Activated CD8-positive, alpha-beta T cell treated with anti-CD3 and anti-CD28 coated beads for 36 hours (primary cell): ENCODE measurements at regions not wholly inside any gene's neighbourhood (a gene's known extent, or its start where the extent isn't known, plus 50 kb on each side); places are given as distances from the start of the nearest gene placed in this dataset.

Experiments used
- ATAC-seq: fragments of 200-7000 bp; cut with Tn5 transposase; one replicate; pipeline ENCODE4 v1.10.0; 2021; ENCODE audit warnings: mild to moderate bottlenecking, moderate library complexity
- CTCF ChIA-PET: fragments of 350-600 bp; sonication (Branson Sonifier 250); formaldehyde crosslinking; loops from one replicate; lab custom pipeline; 2021; ENCODE audit warnings: antibody characterized with exemption; lab: Charles Lee
- POLR2A ChIA-PET: fragments of 350-600 bp; sonication (Branson Sonifier 250); formaldehyde crosslinking; loops from one replicate; lab custom pipeline; 2021; ENCODE audit warnings: antibody characterized with exemption; lab: Charles Lee
- DNase-seq: peaks from one replicate; pipeline ENCODE4 v3.0.0-alpha.2; 2020
- H3K27ac Mint-ChIP-seq: one replicate; pipeline ENCODE4 v1.8.0; 2021; ENCODE audit warnings: mild to moderate bottlenecking, mixed read lengths
- H3K27me3 Mint-ChIP-seq: one replicate; pipeline ENCODE4 v1.8.0; 2021; ENCODE audit warnings: mixed read lengths
- H3K36me3 Mint-ChIP-seq: one replicate; pipeline ENCODE4 v1.8.0; 2021; ENCODE audit warnings: low read depth, mixed read lengths
- H3K4me1 Mint-ChIP-seq: one replicate; pipeline ENCODE4 v1.8.0; 2021; ENCODE audit warnings: low read depth, mixed read lengths
- H3K4me3 Mint-ChIP-seq: one replicate; pipeline ENCODE4 v1.8.0; 2021; ENCODE audit warnings: mild to moderate bottlenecking, moderate library complexity, mixed read lengths
- H3K9me3 Mint-ChIP-seq: one replicate; pipeline ENCODE4 v1.8.0; 2021; ENCODE audit warnings: mixed read lengths
- CTCF ChIP-seq: fragments of 200-600 bp; IDR thresholded peaks from one replicate; pipeline ENCODE4 v1.8.0; 2022; ENCODE audit warnings: antibody characterized with exemption, mild to moderate bottlenecking
- intact Hi-C: fragments of 100-400 bp; cut with micrococcal nuclease; formaldehyde crosslinking; loops from one replicate; pipeline ENCODE4 v1.10.0; 2022

DNA sequence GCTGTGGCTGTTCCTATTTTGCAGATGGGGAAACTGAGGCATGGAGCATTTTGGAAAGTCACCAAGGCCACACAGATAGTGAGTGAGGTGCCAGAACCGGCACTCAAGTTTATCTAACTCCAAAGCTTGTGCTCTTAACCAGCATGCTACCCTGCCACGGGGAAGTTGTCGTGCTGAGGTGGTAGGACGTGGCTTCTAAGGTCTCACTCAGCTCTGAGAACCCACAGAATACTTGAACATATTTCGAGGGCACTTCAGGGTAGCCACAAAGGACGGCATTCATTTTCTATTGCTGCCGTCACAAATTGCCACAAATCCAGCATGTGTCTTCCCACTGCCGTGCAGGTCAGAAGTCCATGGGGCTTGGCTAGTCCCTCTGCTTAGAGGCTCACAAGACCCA is 116.7 kb downstream of the OLFM1 start:
- H3K4me1 Mint-ChIP-seq, result no peaks in the 10 kb centered on the region
- CTCF ChIA-PET, result no interaction called here
- H3K9me3 Mint-ChIP-seq, result no peaks in the 10 kb centered on the region
- no peak overlapping the region for H3K27ac Mint-ChIP-seq
- no peaks in the 10 kb centered on the region for H3K27me3 Mint-ChIP-seq
- ATAC-seq (no peak), DNase-seq (no peak)
- TF ChIP-seq CTCF, result no peak
- intact Hi-C loops, result no loop called here
- POLR2A ChIA-PET, result no interaction called here
- no peaks in the 10 kb centered on the region for H3K36me3 Mint-ChIP-seq
- H3K4me3 Mint-ChIP-seq, result no peak overlapping the region

- no peak overlapping the region for H3K27ac Mint-ChIP-seq
- H3K4me1 Mint-ChIP-seq, result no peaks in the 10 kb centered on the region
- ChIA-PET POLR2A (no interaction called here), CTCF (no interaction called here)
- no peak for ATAC-seq
- peaks cover 2% of the 10 kb centered on the region for H3K27me3 Mint-ChIP-seq
- TF ChIP-seq CTCF, result no peak
- intact Hi-C loops, result no loop called here
- no peak for DNase-seq
- peaks cover 4% of the 10 kb centered on the region for H3K9me3 Mint-ChIP-seq
- no peak overlapping the region for H3K4me3 Mint-ChIP-seq
- H3K36me3 Mint-ChIP-seq, result no peaks in the 10 kb centered on the region
Measured at GRCh38 chr9:135209136-135209535, 121.7 kb downstream of the OLFM1 start.

- H3K4me3 Mint-ChIP-seq, result no peak overlapping the region
- H3K36me3 Mint-ChIP-seq, result no peaks in the 10 kb centered on the region
- peaks cover 4% of the 10 kb centered on the region for H3K9me3 Mint-ChIP-seq
- ChIA-PET CTCF (no interaction called here), POLR2A (no interaction called here)
- no peak for ATAC-seq
- no peaks in the 10 kb centered on the region for H3K4me1 Mint-ChIP-seq
- peaks cover 2% of the 10 kb centered on the region for H3K27me3 Mint-ChIP-seq
- intact Hi-C loops, result no loop called here
- H3K27ac Mint-ChIP-seq, result no peak overlapping the region
- no peak for TF ChIP-seq CTCF
- no peak for DNase-seq
Measured at GRCh38 chr9:135209852-135210251, 122.4 kb downstream of the OLFM1 start.

- Mint-ChIP-seq H3K9me3 (peaks cover 4% of the 10 kb centered on the region), H3K4me1 (no peaks in the 10 kb centered on the region), H3K27ac (no peak overlapping the region), H3K4me3 (no peak overlapping the region), H3K36me3 (no peaks in the 10 kb centered on the region), H3K27me3 (peaks cover 3% of the 10 kb centered on the region)
- no peak for TF ChIP-seq CTCF
- intact Hi-C loops, result no loop called here
- ChIA-PET CTCF (no interaction called here), POLR2A (no interaction called here)
- DNase-seq (no peak), ATAC-seq (no peak)
Measured at GRCh38 chr9:135210676-135211523, 123.4 kb downstream of the OLFM1 start.

DNA sequence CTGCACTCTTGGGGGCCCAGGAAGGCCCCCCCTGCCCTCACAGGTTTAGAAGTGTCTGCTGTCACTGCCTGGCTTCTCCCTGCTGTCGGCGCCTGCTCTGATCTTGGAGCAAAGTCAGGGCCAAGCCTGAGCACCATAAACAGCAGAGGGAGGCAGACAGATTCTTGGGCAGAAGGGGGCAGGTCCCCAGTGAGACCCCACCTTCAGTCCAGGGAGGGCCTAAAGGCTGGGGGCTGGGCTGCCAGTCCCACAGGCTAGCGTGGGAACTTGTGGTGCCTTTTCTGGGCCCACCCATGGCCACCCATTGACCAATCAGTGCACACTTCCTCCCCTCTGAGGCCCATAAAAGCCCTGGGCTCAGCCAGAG is 124.0 kb downstream of the OLFM1 start:
- intact Hi-C loops, result no loop called here
- ChIA-PET POLR2A (no interaction called here), CTCF (no interaction called here)
- Mint-ChIP-seq H3K9me3 (peaks cover 4% of the 10 kb centered on the region), H3K4me1 (no peaks in the 10 kb centered on the region), H3K27ac (no peak overlapping the region), H3K36me3 (no peaks in the 10 kb centered on the region), H3K4me3 (no peak overlapping the region), H3K27me3 (peaks cover 3% of the 10 kb centered on the region)
- TF ChIP-seq CTCF, result no peak
- no peak for DNase-seq
- no peak for ATAC-seq
